Neural crest cell (in vitro differentiated cells): ENCODE measurements at regions not wholly inside any gene's neighbourhood (a gene's known extent, or its start where the extent isn't known, plus 50 kb on each side); places are given as distances from the start of the nearest gene placed in this dataset.
A peak's percentile ranks its signal among the peaks of the same experiment; 100 is the strongest.

Source experiments
- DNase-seq: peaks from one replicate; pipeline ENCODE4 v3.0.0; 2021; ENCODE audit warnings: low read depth, mixed read lengths, low spot score
- H3K27ac Mint-ChIP-seq: one replicate; pipeline ENCODE4 v1.8.0; 2021; ENCODE audit warnings: mild to moderate bottlenecking, mixed read lengths; ENCODE audit not compliant: unreplicated experiment
- H3K27me3 Mint-ChIP-seq: 2 replicates; pipeline ENCODE4 v1.8.0; 2021; ENCODE audit warnings: low read depth, mild to moderate bottlenecking, mixed read lengths
- H3K36me3 Mint-ChIP-seq: 2 replicates; pipeline ENCODE4 v1.8.0; 2021; ENCODE audit warnings: low read depth, mild to moderate bottlenecking, mixed read lengths
- H3K4me1 Mint-ChIP-seq: 2 replicates; pipeline ENCODE4 v1.8.0; 2021; ENCODE audit warnings: mixed read lengths
- H3K4me3 Mint-ChIP-seq: one replicate; pipeline ENCODE4 v1.8.0; 2021; ENCODE audit warnings: mild to moderate bottlenecking, mixed read lengths
- H3K9me3 Mint-ChIP-seq: 2 replicates; pipeline ENCODE4 v1.8.0; 2021; ENCODE audit warnings: mixed read lengths
- TF ChIP-seq, protein P1 (sequence below): fragments of 200-600 bp; sonication (generic); conservative IDR thresholded peaks from 2 replicates; pipeline ENCODE4 v1.5.0; 2021; ENCODE audit warnings: antibody characterized with exemption, mild to moderate bottlenecking

DNA sequence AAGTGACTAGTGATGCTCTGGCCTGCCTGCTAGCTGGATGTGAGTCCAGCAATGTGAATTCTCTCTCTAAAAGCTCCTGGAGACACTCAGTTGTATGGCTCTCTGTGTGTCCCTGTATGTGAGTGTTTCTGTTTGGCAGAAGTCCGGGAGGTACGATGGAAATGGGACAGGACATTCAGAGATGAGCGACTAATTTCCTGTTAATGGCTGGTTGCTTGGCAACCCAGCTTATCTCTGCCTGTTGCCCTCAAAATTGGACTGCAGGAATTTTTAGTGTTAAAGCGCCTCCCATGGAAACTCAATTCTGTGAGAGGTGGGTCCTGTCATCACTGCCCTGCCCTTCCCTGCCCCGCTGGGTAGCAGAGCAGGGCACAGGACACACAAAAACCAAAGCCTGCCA is 136.8 kb upstream of the LRFN2 start:
- Mint-ChIP-seq H3K4me3 (no peak overlapping the region), H3K4me1 (peaks cover 54% of the 10 kb centered on the region), H3K36me3 (no peaks in the 10 kb centered on the region), H3K27me3 (no peaks in the 10 kb centered on the region), H3K27ac (no peak overlapping the region), H3K9me3 (no peaks in the 10 kb centered on the region)
- TF ChIP-seq, protein P1, sequence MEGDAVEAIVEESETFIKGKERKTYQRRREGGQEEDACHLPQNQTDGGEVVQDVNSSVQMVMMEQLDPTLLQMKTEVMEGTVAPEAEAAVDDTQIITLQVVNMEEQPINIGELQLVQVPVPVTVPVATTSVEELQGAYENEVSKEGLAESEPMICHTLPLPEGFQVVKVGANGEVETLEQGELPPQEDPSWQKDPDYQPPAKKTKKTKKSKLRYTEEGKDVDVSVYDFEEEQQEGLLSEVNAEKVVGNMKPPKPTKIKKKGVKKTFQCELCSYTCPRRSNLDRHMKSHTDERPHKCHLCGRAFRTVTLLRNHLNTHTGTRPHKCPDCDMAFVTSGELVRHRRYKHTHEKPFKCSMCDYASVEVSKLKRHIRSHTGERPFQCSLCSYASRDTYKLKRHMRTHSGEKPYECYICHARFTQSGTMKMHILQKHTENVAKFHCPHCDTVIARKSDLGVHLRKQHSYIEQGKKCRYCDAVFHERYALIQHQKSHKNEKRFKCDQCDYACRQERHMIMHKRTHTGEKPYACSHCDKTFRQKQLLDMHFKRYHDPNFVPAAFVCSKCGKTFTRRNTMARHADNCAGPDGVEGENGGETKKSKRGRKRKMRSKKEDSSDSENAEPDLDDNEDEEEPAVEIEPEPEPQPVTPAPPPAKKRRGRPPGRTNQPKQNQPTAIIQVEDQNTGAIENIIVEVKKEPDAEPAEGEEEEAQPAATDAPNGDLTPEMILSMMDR, result no peak
- DNase-seq, result no peak

DNA sequence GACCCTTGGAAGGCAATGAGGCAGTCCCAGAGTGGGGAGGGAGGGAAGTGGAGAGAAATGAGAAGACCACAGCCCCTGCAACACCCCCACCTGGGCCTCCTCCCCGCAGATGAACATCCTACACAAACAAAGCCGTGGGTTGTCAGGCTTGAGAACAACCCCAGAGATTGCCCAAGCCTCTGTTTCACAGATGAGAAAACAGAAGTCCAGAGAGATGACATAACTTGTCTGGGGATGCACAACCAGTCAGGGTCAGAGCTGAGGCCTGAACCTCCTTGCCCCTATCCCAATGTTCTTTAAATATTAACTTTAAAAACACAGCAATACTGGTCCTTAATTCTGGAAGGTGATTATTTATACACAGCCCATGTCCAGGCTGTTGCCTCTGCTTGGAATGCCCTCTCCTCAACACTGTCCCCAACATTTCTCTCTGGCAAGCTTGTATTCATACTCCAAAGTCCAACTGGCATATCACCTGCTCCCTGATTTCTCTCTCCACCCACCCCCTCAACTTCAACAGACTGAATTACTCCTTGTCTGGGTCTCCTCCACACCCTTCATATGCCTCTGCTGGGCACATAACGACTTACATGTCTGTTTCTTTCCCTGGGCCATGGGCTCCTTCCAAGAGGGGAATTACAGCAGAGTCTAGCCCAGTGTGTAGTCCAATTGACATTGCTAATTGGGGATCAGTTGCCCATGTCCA is 135.5 kb upstream of the LRFN2 start:
- H3K27ac Mint-ChIP-seq, result peak overlapping the region; percentile 28
- no peak overlapping the region for H3K4me3 Mint-ChIP-seq
- no peak for DNase-seq
- H3K27me3 Mint-ChIP-seq, result no peaks in the 10 kb centered on the region
- H3K4me1 Mint-ChIP-seq, result peaks cover 57% of the 10 kb centered on the region
- no peaks in the 10 kb centered on the region for H3K9me3 Mint-ChIP-seq
- TF ChIP-seq, protein P1, result no peak
- no peaks in the 10 kb centered on the region for H3K36me3 Mint-ChIP-seq

GRCh38 chr6:40722091-40722490 is 134.9 kb upstream of the LRFN2 start:
- Mint-ChIP-seq H3K36me3 (no peaks in the 10 kb centered on the region), H3K9me3 (no peaks in the 10 kb centered on the region), H3K27me3 (no peaks in the 10 kb centered on the region), H3K4me3 (peak overlapping the region; percentile 19), H3K4me1 (peaks cover 57% of the 10 kb centered on the region), H3K27ac (no peak overlapping the region)
- no peak for DNase-seq
- TF ChIP-seq, protein P1, result no peak

DNA sequence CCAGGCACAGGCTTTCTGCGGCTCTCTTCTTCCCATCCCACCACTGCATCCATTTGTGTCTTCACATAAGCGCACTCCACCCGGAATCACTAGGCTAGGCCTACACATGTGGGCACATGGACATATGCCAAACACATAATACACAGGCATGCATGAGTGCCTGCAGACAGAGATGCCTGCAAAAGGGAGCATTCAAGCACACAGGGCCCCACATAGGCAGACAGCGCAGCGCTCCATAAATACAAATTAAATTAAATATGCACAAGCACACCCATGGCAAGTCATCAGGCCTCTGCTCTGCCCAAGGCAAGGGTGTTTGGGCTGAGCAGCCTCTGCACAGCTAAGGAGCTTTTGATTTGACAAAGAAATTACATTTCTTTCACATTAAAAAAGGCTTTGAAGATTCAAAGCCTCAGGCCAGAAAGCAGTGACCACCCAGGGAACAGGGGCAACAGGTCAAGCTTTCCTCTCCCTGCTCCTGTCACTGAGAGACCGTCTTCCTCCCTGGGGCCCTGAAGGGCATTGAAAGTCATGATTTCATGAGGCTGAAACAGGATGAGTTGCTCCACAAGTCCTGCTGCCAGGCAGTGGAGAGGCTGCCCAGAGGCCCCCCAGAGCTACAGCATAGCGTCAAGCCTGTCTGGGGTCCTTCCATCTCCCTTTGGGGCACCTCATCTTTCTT is 134.2 kb upstream of the LRFN2 start:
- Mint-ChIP-seq H3K27ac (peak overlapping the region; percentile 10), H3K4me1 (peaks cover 57% of the 10 kb centered on the region), H3K27me3 (no peaks in the 10 kb centered on the region), H3K4me3 (peak overlapping the region; percentile 57), H3K36me3 (no peaks in the 10 kb centered on the region), H3K9me3 (no peaks in the 10 kb centered on the region)
- TF ChIP-seq, protein P1, result no peak
- peak; percentile 48 for DNase-seq

- Mint-ChIP-seq H3K4me3 (peak overlapping the region; percentile 27), H3K36me3 (no peaks in the 10 kb centered on the region), H3K27me3 (no peaks in the 10 kb centered on the region), H3K27ac (peak overlapping the region; percentile 88), H3K4me1 (peaks cover 63% of the 10 kb centered on the region), H3K9me3 (no peaks in the 10 kb centered on the region)
- TF ChIP-seq, protein P1, result no peak
- DNase-seq, result no peak
Observed at GRCh38 chr6:40720375-40720748, 133.2 kb upstream of the LRFN2 start.
